GM18517 (cell line): ENCODE measurements at regions not wholly inside any gene's neighbourhood (a gene's known extent, or its start where the extent isn't known, plus 50 kb on each side); places are given as distances from the start of the nearest gene placed in this dataset.

Experiments
- ATAC-seq: cut with Tn5 transposase; IDR thresholded peaks from one replicate; pipeline ENCODE4 v1.9.1; 2021; ENCODE audit warnings: mild to moderate bottlenecking, moderate library complexity; ENCODE audit not compliant: unreplicated experiment

DNA sequence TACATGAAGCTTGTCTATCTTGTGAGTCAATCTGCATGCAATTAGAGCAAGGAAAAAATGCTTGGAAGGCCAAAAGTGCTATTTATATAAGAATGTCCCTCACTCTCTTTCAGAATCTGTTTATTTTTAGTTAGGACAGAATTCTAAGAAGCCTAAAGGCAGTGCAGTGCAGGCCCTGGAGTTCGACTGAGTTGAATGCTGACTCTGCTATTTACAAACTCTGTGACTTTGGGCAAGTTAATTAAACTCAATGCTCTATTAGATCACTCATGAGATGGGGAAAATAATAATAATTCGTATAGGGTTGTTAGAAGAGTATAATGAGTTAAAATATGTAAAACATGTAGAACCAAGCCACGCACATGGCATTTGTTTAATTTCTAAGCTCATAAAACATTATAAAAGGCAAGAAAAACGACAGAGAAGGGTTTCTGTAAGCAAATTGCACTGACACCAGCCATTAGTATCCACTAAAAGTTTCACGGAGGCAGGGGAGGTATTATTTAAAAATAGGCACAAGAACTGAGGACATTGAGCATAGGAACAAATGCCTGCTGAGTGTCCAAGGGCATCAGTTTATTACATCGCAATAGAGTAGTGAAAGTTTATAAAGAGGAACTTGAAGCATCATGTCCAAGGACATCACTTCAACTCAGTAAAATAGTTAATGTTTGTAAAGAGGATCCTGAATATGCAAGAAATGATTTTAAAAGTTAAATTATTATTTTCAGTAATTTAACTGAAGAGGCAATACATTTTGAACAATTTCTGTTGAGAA is 115.0 kb upstream of the INPP4B start:
- ATAC-seq: no peak

DNA sequence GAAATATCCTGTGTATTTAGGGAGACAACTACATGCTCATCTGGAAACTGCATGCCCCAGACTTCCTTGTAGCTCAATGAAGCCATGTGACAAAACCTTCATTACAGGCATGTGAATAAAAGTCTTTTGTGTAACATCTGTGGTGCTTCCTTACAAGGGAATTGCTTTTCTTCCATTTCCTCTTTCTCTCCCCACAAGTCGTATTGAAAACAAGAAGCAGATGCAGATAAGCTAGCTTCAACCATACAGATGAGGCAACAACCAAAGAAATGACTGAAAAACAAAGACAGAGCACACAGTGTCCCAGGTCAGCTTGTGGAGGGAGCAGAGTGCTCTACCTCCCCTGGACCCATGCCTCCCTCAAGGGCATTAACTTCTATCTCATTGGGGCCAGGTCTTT is 115.8 kb upstream of the INPP4B start:
- peak; percentile 67 for ATAC-seq

DNA sequence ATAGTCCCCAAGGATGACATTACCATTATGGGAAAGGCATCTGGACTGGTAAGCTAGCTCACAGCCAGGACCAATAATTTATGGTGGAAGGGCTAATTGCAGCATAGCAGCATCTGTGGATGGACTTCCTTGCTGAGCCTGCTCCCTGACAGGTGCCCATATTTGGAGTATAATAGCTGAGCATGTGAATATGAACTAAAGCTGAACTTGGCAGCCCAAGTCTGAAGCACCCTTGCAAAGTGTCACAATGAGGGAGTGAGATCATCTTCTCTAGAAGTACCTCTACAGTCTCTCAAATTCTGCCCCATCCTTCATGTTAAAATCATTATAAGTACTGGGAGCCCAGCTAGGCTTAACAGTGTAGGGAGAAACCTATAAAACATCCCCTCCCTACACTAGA is 128.2 kb upstream of the INPP4B start:
- ATAC-seq: no peak

DNA sequence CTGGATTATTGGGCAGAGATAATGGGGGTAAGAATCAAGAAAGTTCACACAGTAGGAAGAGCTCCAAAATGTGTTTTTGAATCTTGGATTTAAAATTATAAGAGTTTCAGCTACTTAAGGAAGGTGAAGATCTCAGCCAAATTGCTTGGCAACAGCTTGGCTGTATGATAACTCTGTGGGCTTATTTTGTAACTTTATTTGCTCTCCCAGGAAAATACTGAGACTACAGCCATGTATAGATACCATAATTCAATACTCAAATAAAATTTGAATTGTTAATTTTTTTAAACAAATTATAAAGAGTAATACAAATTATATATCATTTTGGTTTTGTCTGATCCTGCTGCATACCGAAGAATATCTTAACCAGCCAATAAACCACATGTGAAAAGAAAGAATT is 129.5 kb upstream of the INPP4B start:
- ATAC-seq: no peak

DNA sequence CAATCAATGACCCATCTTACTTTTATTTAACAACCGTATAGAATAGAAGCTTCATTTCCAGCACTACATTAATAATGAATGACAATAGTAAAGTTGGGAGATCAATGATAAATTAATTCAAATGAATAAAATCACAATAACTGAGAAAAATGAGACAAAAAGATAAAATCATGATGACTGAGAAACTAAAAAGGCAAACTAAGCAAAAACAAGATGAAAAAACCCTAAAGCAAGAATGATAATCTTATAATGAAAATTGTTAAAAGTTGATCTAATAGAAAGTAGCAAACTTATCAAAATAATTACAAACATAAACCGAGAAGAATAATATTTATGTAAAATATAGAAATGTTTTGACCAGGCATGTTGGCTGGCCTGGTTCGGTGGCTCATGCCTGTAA is 130.4 kb upstream of the INPP4B start:
- ATAC-seq: no peak

DNA sequence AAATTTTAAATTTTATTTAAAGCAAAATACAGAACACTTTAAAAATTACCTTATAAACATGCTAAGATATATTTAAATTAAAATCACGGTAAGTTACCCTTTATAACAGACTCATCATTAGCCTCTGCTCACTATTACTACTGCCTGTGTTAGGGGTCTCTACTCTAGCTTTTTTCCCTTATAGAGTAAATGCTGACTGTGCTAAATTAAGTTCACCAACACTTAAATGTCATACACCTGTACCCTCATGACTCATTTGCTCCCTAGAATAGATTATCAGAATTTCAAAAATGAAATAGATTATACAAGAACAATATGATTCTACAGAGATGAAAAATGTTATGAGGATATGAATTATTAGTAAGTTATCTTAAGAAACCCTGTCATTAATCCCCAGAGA is 131.1 kb upstream of the INPP4B start:
- no peak for ATAC-seq

DNA sequence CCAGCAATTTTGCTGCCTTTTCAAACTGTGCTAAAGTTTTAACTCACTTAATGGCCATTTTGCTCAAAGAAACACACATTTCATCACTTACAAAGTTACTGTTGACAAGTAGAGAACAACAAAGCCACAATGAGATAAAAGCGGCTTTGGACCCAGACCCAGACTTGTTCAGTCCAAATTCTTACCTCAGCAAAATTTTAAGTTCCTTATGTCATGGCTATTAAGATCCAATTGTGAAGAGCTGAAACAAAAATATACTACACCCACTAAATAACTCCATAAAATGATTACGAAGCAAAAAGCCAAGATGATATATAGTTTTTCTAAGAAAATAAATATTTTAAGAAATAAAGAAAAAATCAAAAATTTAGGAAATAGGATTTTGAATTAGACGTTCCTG is 137.0 kb upstream of the INPP4B start:
- ATAC-seq: no peak

DNA sequence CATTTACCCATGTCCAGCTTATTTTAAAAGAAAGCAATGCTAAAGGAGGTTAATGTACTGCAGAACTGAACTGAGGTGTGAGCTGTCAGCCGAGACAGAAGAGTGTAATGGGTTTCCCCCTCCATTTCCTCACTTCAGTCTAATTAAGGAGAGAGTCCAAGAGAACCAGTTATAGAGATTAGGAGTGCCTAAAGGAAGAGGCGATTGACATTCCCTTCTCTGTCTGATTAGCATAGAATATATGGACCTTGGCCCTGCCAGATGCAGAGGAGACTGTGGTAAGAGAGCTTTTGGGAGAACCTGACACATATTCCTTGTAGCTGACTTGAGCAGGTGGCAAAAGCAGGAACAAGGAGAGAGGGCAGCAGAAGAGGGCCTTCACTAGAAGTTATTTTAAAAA is 137.5 kb upstream of the INPP4B start:
- ATAC-seq: no peak

DNA sequence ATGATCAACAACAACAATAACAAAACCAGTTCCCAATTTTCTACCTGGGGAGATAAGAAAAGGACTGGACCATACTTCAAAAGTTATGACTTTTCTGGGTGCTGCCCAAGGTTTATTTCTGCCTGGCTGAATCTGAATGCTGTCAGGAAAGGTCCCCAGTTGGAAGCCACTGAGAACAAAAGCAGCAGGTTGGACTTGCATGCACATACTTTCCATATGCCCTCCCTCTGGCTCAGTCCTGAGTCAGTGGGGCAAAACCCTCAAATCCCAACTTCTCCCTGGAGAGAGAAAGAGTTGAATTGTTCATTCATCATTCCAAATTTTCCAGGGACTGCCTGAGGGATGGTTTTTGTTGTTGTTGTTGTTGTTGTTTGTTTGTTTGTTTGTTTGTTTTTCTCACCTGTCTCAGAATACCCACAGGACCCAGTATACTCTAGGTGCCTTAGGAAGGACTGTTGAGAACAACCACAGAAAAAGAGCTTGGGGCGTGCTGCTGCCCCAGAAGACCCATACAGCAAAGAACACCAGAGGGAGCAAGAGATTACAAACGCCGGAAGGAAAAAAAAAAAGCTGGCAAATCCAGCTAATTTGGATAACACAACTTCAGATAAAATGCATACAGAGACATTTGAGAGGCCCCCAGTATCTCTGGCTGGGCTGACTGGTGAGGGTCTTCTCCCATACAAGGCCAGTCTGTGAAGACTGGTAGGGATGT is 138.9 kb upstream of the INPP4B start:
- ATAC-seq: no peak

DNA sequence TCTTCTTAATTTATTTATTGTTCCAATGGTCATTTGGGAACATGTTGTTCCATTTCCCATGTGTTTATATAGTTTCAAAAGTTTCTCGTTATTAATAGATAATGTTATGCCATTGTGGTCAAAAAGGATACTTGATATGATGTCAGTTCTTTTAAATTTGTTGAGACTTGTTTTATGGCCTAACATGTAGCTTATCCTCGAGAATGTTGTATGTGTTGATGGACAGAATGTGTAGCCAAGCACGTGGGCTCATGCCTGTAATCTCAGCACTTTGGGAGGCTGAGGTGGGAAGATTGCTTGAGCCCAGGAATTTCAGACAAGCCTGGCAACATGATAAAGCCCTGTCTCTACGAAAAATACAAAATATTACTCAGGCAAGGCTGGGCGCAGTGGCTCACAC is 168.5 kb upstream of the USP38 start:
- no peak for ATAC-seq

DNA sequence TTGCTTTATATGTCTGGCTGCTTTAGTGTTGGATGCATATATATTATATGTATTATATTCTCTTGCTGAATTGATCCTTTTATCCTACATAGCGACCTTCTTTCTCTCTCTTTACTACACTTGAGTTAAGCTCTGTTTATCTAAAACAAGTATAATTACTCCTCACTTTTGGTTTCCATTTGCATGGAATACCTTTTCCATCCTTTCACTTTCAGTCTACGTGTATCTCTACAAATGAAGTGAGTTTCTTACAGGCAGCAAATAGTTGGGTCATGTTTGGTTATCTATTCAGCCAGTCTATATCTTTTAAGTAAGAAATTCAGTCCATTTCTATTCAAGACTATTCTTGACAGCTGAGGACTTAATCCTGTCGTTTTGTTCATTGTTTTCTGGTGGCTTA is 167.5 kb upstream of the USP38 start:
- ATAC-seq: no peak

DNA sequence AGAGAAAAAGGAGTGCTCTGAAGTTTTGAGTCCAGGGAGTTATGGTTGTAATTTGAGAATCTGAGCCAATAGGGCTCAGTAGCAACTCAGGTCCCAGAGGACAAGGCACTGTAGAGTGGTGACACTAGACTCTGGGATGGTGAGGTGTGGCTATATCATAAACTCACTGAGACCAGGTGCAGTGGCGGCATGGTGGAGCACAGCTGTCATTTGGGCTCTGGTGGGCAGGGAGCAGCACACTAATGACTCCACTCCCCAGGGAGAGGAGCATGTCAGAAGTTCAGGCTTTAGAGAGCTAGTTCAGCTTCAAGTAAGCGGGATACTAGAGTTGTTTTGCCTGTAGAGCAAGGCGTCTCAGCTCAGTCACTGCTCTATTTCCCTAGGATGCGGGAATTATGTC is 165.4 kb upstream of the USP38 start:
- ATAC-seq: no peak

DNA sequence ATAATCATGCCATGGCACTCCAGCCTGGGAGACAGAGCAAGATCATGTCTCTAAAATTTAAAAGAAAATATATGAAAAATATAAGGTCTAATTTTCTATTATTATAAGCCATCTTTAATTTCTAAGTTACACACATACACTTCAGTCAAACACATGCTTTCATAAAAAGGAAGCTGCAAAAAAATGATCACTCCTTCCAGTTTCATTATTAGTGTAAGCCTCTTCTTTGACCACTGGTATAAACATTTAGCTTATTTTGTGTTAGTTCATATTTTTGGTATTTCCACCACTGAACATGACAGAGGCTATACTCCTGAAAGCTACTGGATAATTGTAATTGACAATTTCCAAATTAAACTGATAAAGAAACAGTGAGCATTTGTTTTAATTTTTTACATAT is 163.3 kb upstream of the USP38 start:
- peak; percentile 84 for ATAC-seq

DNA sequence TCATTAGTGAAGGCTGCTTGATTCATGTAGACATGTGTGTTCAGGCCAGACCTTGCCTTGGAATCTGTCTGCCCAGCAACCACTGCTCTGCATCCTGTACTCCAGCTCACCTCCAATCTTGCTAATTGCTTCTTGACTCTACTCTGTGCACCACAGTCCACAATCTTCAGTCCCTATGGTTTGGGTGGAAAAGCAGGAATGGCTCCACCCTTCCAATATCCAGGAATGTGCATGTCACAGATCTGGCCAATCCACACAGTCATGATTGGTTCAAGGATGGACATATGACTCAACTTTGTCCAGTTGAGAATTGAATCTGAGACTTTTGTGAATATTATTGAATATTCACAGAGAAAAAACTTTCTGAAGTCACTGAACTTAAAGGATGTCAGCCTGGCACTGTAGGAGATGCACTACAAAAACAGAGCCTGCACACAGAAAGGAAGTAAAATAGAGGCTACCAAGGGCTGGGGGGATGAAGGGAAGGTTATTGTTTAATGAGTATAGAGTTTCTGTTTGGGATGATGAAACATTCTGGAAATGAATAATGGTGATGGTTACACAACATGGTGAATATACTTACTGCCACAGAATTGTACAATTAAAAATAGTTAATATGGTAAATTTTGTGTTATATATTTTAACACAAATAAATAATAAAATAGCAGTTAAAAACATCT is 161.3 kb upstream of the USP38 start:
- peak; percentile 27 for ATAC-seq

DNA sequence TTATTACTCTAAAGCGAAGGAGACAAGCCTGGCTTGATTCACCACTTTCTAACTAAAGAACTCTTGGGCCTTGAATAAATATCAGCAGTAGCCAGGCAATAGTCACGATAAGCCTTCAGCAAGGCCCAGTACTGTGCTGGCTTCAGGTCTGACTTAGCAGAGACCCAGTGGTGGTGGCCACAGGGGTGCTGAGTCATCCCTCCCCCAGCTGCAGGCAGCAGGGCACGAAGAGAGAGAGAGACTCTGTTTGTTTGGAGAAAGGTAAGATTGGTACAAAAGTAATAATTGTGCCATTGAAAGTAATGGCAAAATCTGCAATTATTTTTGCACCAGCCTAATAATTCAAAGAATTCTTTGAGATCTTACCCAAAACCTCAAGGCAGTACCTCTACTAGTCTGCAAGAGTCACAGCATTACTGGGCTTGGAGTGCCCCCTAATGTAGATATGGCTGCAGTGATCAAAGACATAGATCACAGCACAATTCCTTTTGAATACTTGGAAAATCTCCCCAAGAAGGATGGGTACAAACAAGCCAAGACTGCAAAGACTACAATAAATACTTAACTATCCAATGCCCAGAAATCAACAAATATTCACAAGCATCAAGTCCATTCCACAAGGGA is 159.5 kb upstream of the USP38 start:
- peak; percentile 56 for ATAC-seq

DNA sequence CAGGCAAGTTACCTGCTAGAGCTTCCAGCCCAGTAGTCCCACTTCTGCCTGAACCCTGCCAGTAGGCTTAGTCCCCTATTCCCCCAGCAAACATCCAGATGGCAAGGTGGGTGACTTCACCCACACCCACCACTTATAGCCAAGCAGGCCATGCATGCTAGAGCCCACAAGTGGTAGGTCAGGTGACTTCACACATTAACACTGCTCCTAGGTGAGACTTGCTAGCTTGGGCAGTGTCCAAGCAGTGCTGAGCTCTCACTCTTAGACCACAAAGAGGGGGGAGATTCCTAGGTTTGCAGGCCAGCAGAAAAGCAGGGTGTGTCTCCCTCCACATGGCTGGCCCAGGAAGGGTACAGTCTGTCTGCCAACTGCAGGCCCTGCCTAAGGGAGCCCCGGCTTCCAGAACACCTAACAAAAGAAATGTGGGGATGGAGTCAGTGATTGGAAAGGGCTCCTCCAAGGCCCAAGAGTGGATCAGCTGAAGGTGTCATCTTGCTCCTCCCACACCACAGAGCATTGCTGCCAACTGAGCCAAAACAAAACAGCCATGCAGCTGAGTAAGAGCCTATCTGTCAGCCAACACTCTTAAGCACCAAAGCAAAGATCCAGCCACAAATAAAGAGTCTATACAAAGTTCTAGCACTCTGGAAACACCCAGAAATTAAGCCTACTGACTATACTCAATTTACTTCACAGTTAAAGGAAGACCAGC is 158.1 kb upstream of the USP38 start:
- no peak for ATAC-seq

DNA sequence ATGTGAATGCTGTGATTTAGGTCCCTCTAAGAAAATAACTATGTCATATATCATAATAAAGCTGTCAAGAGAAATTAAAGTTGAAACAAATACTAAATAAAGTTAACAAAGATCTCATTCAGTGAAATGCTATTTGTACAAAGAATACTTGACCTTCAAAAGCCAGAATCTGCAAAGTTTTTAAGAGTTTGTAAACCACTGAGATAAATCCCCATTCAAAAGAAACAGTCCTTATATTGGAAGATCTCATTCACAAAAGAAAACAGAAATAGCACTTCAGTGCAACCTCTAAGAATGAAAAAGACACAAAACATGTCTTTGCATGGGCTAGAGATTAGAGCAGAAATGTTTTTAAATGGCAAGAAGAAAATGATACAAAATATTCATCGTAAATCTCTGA is 149.1 kb upstream of the USP38 start:
- no peak for ATAC-seq

DNA sequence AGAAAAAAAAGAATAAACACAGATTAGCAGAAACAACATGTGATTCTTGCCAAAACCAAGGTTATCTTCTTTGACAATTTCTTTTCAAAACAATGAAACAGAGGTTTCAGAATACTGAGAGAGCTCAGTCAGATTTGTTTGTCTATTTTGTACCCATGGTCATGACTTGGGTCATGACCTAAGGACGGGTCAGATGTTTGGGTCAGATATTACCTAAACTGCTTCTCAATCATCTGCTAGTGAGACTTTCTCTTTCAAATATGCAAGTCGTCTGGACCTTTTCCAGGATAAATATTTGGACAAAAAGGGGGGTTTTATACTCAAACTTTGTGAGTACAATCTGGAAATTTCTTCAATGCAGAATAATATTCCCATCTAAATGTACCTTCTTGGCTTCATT is 148.3 kb upstream of the USP38 start:
- ATAC-seq: no peak

DNA sequence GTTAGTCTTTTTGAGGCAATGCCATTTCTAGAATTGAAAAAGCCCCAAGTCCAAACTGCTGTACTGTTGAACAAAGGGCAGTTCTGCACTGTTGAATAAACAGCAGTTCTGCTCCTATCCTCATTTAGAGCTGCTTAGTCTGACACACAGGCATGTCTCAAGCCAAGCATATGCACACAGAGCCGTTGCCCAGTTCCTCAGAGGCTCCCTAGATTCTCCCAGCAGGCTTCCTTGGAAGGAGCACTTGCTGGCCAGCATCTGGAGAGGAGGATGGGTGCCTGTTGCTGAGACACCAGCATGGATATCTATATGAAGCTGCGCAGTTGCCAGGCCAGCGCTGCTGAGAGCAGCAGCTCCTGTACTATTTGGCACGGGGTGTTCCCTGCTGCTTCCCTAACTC is 138.3 kb upstream of the USP38 start:
- ATAC-seq: no peak

DNA sequence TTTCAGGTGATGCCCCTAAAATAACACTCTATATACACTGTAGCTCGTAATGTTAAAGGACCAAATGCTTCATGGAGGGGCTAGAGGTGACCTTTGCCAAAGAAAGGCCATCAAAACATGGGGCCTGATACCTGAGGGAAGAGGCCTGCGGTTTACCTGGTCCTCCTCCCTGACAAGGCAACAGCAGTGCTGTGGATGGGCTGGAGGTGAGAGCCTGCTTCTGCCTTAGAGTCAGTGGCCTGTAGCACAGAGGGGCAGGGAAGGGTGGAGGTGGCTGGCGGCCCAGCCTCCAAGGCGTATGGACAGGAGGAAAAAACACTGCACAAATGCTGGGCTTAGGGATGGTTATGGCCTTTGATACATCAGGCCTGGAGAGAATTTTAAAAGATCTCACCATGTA is 137.8 kb upstream of the USP38 start:
- no peak for ATAC-seq

DNA sequence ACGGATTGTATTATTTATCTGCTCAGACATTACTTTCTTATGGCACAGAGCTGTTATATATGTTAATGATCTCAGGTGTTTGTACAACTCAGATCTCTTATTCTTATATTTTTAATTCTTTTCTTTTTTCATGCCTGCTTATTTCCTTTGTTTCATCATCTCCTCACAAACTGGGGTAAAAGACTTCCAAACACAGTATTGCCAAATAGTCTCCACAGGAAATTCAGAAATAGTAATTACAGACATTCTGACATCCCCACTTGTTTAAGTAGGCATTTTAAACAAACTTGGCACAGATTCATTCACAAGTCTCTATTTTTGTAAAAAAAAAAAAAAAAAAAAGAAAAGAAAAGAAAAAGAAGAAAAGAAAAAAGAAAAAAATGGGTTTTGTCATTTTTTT is 129.7 kb upstream of the USP38 start:
- no peak for ATAC-seq
